ENCODE measurements at regions not wholly inside any gene's neighbourhood (a gene's known extent, or its start where the extent isn't known, plus 50 kb on each side); places are given as distances from the start of the nearest gene placed in this dataset.
"Not testable (repeated sequence)": the region's sequence is repeated elsewhere in the genome, so short reads cannot be mapped to it uniquely, and the experiment has no call there.

DNA sequence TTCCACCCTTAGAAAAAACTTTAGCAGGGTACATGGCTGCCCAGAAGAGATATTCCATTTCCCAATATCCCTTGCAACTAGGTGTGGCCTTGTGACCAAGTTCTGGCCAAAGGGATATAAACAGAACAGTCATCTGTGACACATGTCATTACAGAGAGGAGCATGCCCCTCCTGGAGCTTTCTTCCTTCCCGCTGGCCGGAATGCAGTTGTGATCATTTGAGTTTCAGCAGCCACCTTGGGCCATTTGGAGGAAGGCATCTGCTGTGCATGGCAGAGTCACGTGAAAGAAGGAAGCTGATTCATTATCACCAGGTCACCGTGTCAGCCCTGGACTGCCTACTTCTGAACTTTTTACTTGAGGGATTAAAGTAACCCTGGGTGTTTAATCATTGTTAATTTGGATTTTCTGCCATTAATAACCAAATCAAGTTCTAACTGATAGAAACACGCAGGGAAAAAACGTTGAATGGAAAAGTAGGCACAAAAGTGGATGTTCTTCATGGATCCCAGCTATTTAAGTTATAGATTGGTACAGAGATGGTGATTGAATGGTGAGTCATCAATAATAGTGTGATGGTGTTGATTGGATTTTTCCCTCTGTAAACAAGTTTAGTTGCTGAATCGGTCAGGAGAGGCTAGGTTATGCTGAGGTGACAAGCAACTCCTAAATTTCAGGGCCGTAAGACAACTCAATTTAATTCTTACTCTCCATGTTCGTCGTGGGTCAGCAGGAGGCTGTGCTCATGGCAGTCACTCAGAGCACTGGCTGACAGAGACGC lies 80.7 kb upstream of the CCDC167 start:
- no peak for DNase-seq (ENCODE audit: low read depth in 3 of 3)

DNA sequence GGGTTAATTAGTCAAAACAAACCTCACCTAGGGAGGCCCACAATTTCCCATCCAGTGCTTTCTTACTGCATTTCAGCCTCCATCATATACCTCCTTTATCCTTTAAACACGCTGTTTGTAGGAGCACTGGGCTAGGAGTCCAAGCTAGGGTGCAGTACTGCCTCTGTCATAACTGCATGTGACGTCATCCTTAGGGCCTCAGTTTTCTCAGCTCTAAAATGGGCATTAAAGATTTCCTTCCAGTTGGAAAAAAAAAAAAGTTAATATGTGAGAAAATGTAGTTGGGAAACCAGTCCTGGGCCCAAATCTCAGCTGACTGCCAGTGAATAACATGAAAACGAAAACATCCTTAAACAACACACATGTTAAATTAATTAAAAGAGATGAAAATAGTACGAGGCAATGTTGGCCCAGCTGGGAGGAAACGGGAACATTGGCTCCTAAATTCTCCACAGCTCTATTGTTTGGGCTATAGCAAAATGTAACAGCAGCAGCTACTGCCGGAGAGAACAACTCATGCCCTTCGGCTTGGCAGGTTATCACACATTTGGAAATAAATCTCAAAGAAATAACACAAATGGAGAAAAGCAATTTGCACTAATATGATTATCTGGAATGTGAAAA lies 79.9 kb upstream of the CCDC167 start:
- DNase-seq (ENCODE audit: low read depth in 3 of 3) = no peak

GRCh38 chr6:37578104-37578503 lies 78.4 kb upstream of the CCDC167 start:
- DNase-seq (ENCODE audit: low read depth in 3 of 3) = no peak

DNA sequence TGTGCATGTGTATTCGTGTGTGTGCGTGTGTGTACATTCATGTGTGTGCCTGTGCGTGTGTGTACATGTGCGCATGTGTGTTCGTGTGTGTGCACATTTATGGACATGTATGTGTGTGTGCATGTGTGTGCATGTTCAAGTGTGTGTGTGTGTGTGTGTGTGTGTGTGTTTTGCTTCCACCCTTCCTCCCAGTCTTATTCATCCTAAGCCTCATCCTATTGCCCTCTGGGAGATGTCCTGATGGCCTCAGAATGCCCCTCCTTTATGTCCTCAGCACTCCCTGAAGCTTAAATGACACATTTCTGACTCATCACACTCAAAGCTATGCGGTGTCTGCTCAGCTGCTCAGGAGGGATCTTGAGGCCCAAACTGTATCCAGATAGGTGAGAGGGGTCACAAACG lies 76.6 kb upstream of the CCDC167 start:
- DNase-seq (ENCODE audit: low read depth in 3 of 3) = no peak

DNA sequence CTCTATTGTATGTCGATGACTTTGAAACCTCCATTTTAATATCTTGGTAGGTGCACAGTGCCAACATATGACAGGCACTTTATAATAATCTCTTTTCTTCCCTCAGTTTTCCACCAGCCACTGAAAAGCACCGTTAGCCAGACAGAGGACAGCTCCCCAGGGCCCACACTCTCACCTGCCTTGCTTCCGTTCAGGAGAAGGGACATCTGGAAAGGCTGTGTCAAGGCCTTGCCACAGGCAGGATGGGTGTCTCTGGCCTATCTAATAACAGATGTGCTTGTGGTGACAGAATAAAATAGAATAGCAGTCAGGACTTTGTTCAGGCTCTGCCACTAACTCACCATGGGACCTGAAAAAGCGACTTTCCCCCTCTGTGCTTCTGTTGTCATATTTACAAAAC lies 75.5 kb upstream of the CCDC167 start:
- DNase-seq (ENCODE audit: low read depth in 3 of 3) = no peak

GRCh38 chr6:37572334-37572733 lies 72.6 kb upstream of the CCDC167 start:
- no peak for DNase-seq (ENCODE audit: low read depth in 3 of 3)

GRCh38 chr6:37570482-37571133 lies 70.9 kb upstream of the CCDC167 start:
- DNase-seq (ENCODE audit: low read depth in 3 of 3) = no peak

DNA sequence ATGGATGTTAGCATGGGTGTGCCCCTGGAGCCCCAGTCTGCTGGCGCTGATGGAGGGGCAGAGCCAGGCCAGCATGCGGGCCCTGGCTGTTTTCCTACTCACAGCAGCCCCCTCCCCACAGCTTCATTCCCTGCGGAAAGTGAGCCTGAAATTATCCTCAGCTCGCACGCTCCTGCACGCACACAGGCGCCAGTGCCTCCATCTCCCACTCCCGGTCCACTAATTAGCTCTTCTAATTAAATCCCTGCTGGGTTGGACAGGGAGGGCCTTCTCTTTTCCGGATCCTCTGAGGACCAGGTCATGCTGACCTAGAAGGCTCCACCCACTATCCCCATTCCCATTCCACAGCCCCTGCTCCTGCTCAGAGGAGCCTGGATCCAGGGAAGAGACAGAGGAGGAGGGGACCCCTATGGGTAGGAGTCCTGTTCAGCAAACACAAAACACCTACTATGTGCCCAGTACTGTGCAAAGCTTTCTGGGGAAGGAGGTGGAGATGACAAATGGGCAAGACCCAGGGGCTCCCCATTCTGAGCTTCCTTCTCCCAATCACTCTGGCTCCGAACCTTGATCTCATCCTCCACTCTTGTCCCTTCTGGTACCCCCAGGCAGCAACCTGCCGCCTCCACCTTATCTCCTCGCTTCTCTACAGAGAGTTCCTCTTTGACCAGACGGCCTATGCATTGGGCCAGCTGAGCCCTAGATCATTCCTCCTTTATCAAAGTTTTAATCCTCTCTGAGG lies 70.2 kb upstream of the CCDC167 start:
- no peak for DNase-seq (ENCODE audit: low read depth in 3 of 3)

GRCh38 chr6:37569317-37569716 lies 69.6 kb upstream of the CCDC167 start:
- DNase-seq (ENCODE audit: low read depth in 3 of 3) = no peak

DNA sequence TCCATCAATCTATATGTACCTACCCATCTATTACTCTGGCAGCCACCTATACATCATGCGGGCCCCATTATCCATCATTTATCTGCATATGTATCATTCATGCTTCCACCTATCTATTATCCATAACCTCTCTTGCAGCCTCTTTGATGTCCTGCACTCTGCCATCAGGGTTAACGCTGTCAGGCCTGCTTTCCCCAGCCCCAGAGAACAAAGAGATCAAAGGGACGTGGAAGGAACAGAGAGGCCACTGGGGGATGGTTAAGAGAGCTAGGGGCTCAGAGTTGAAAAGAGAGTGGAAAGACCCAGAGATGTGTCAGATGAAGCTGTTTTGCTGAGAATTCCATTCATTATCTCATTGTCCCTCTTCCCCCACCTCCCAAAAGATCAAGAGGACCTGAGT lies 67.3 kb upstream of the CCDC167 start:
- no peak for DNase-seq (ENCODE audit: low read depth in 3 of 3)

GRCh38 chr6:37566111-37566949 lies 66.6 kb upstream of the CCDC167 start:
- peak; percentile 48 to 73 (median 59) for DNase-seq (ENCODE audit: low read depth in 3 of 3)

- DNase-seq (ENCODE audit: low read depth in 3 of 3) = no peak
These were observed 65.8 kb upstream of the CCDC167 start for GRCh38 chr6:37565267-37566110.

DNA sequence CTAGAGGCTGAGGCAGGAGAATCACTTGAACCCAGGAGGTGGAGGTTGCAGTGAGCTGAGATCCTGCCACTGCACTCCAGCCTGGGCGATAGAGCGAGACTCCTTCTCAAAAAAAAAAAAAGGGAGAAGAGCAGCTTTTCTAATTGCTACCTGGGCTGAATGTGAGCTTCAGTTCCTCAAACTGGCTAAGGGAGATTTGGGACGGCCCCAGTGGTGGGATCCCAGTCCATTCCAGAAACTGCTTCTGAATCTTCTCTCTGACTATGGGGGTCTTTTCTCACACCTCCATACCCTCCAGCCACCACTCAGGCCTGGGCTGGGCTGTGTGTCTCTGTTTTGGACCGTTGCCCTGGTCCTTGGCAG lies 63.2 kb upstream of the CCDC167 start:
- DNase-seq (ENCODE audit: low read depth in 3 of 3) = not testable (repeated sequence)

GRCh38 chr6:37561361-37561760 lies 61.7 kb upstream of the CCDC167 start:
- DNase-seq (ENCODE audit: low read depth in 3 of 3) = no peak

DNA sequence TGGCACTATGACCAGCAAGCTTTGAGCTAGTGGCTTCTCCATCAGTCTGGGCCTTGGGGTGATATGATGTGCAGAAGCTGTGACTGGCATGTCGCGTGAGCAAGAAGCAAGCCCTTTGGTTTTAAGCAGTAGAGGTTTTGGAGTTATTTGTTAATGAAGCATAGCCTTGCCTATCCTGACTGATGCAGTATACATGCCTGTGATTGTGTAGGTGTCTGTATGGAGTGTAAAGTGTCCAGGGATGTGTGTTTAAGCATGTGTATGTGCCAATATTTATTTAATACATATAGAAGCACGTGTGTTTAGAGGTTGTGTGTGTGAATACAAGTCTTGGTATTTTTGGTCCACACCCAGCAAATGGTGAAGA lies 61.0 kb upstream of the CCDC167 start:
- DNase-seq (ENCODE audit: low read depth in 3 of 3) = no peak

DNA sequence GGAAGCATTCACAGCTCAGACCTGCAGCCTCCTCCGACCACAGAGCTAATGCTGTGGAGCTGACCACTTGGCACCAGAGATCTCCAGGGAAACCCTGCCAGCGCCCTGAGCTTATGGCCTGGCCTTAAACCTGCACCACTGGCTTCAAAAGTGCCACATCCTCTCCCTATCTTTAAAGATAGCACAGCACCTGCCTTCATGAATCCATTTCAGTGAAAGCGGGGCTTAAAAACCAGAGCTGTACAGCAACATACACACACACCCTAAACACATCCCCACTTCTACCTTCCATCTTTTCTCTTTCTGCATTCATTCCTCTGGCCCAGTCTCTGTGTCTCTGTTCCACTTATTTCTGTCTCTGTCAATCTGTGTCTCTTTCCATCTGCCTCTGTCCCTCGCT lies 59.8 kb upstream of the CCDC167 start:
- DNase-seq (ENCODE audit: low read depth in 3 of 3) = no peak

DNA sequence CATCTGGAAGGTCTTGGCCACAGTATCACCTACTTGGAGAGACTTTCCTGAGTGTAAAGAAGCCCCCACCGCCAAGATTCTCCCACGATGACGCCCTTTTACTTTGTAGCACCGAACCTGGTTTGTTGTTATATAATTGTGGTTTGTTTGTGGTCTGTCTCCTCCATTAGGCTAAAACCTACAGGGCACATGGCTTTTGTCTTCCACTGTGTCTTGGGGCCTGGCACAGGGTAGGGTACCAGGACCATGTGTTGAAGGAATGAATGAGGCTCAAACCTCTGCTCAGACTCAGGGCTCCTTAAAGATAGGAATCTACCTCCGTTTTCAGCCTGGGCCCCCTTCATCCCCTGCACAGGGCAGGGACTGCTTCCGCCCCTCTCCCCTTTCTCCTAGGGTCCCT lies 59.4 kb upstream of the CCDC167 start:
- DNase-seq (ENCODE audit: low read depth in 3 of 3) = no peak

DNA sequence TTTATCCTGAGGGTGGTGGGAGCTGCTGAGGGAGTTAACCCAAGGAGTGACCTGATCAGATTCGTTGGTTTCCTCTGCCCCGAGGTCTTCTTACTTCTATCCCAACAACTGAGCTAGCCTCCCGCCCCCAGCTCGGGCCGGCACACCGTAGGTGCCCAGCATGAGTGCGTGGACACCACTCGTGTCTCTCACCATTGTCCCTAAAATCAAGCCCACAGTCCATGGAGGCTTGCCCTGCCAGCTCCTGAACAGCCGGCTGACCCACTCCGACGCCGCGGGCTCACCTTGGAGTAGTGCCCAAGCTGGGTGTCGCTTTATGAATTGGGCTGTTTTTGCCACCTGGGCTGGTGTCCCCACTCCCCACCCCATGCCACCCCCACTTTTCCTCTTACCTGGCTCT lies 59.0 kb upstream of the CCDC167 start:
- DNase-seq (ENCODE audit: low read depth in 3 of 3) = no peak

GRCh38 chr6:37558168-37558567 lies 58.5 kb upstream of the CCDC167 start:
- DNase-seq (ENCODE audit: low read depth in 3 of 3) = no peak

DNA sequence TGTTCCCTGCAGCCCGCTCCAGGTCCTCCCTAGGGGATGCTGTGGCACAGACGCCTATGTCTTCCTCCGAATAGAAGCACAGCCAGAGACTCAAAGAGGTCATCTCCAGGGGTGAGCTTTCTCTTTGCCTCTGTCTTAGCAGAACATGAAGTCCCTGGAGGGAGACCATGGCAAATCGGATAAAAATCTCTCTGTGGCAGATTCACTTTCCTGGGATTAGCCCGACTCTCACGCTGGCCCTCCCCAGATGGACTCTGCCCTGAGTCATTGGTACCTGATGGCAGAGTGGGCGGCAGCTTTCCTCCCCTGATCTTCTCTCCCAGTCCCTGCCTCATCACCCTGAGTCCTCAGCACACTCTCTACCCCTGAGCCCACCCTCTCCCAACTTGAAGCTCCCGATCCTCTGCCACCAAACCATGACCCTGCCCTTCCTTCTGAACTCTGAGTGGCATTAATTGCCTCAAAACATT lies 58.0 kb upstream of the CCDC167 start:
- no peak for DNase-seq (ENCODE audit: low read depth in 3 of 3)

Data from stimulated activated CD4-positive, alpha-beta T cell treated with anti-CD3 and anti-CD28 coated beads, TNF-alpha, amount 100 ng/mL, for 24 hours (primary cell).